ENCODE measurements at regions not wholly inside any gene's neighbourhood (a gene's known extent, or its start where the extent isn't known, plus 50 kb on each side); places are given as distances from the start of the nearest gene placed in this dataset.

- H3K9me3 Mint-ChIP-seq, result no peaks in the 10 kb centered on the region
- peak overlapping the region; percentile 20 for H3K4me3 Mint-ChIP-seq
- H3K4me1 Mint-ChIP-seq (ENCODE audit: low read depth), result peaks cover 15% of the 10 kb centered on the region
- peak; percentile 53 for DNase-seq (ENCODE audit: low spot score)
- no peaks in the 10 kb centered on the region for H3K36me3 Mint-ChIP-seq (ENCODE audit: low read depth)
- H3K27me3 Mint-ChIP-seq (ENCODE audit: low read depth), result peaks cover 9% of the 10 kb centered on the region
- peak overlapping the region; percentile 72 for H3K27ac Mint-ChIP-seq
Measured at GRCh38 chr5:34499001-34499734, 157.0 kb upstream of the RAI14 start.

- Mint-ChIP-seq H3K4me1 (ENCODE audit: low read depth) (peaks cover 12% of the 10 kb centered on the region), H3K4me3 (no peak overlapping the region), H3K9me3 (no peaks in the 10 kb centered on the region), H3K27me3 (ENCODE audit: low read depth) (peaks cover 12% of the 10 kb centered on the region), H3K36me3 (ENCODE audit: low read depth) (no peaks in the 10 kb centered on the region), H3K27ac (no peak overlapping the region)
- DNase-seq (ENCODE audit: low spot score), result no peak
Measured at GRCh38 chr5:34500236-34500847, 155.8 kb upstream of the RAI14 start.

GRCh38 chr5:34501016-34501415 is 155.1 kb upstream of the RAI14 start:
- H3K4me3 Mint-ChIP-seq, result no peak overlapping the region
- H3K4me1 Mint-ChIP-seq (ENCODE audit: low read depth), result peaks cover 12% of the 10 kb centered on the region
- no peak for DNase-seq (ENCODE audit: low spot score)
- no peaks in the 10 kb centered on the region for H3K36me3 Mint-ChIP-seq (ENCODE audit: low read depth)
- no peak overlapping the region for H3K27ac Mint-ChIP-seq
- H3K9me3 Mint-ChIP-seq, result no peaks in the 10 kb centered on the region
- peaks cover 16% of the 10 kb centered on the region for H3K27me3 Mint-ChIP-seq (ENCODE audit: low read depth)

- no peak for DNase-seq (ENCODE audit: low spot score)
- Mint-ChIP-seq H3K4me1 (ENCODE audit: low read depth) (peaks cover 12% of the 10 kb centered on the region), H3K36me3 (ENCODE audit: low read depth) (no peaks in the 10 kb centered on the region), H3K27me3 (ENCODE audit: low read depth) (peaks cover 21% of the 10 kb centered on the region), H3K27ac (no peak overlapping the region), H3K4me3 (no peak overlapping the region), H3K9me3 (no peaks in the 10 kb centered on the region)
Measured at GRCh38 chr5:34501840-34502239, 154.3 kb upstream of the RAI14 start.

- H3K4me3 Mint-ChIP-seq, result no peak overlapping the region
- H3K9me3 Mint-ChIP-seq, result no peaks in the 10 kb centered on the region
- no peaks in the 10 kb centered on the region for H3K36me3 Mint-ChIP-seq (ENCODE audit: low read depth)
- DNase-seq (ENCODE audit: low spot score), result no peak
- no peak overlapping the region for H3K27ac Mint-ChIP-seq
- peaks cover 12% of the 10 kb centered on the region for H3K4me1 Mint-ChIP-seq (ENCODE audit: low read depth)
- H3K27me3 Mint-ChIP-seq (ENCODE audit: low read depth), result peaks cover 21% of the 10 kb centered on the region
Measured at GRCh38 chr5:34502581-34502980, 153.5 kb upstream of the RAI14 start.

- no peaks in the 10 kb centered on the region for H3K9me3 Mint-ChIP-seq
- DNase-seq (ENCODE audit: low spot score), result no peak
- H3K4me3 Mint-ChIP-seq, result no peak overlapping the region
Measured at GRCh38 chr5:34503379-34504253, 152.5 kb upstream of the RAI14 start.

GRCh38 chr5:34504967-34505366 is 151.2 kb upstream of the RAI14 start:
- Mint-ChIP-seq H3K4me1 (ENCODE audit: low read depth) (peaks cover 1% of the 10 kb centered on the region), H3K27ac (no peak overlapping the region), H3K9me3 (no peaks in the 10 kb centered on the region), H3K27me3 (ENCODE audit: low read depth) (peaks cover 21% of the 10 kb centered on the region), H3K4me3 (no peak overlapping the region), H3K36me3 (ENCODE audit: low read depth) (no peaks in the 10 kb centered on the region)
- no peak for DNase-seq (ENCODE audit: low spot score)

More at GRCh38 chr5:34503379-34504253, 152.5 kb upstream of the RAI14 start:
- Mint-ChIP-seq H3K4me1 (ENCODE audit: low read depth) (peaks cover 9% of the 10 kb centered on the region), H3K27ac (no peak overlapping the region), H3K27me3 (ENCODE audit: low read depth) (peaks cover 21% of the 10 kb centered on the region), H3K36me3 (ENCODE audit: low read depth) (no peaks in the 10 kb centered on the region)

GRCh38 chr5:34505731-34506130 is 150.4 kb upstream of the RAI14 start:
- H3K36me3 Mint-ChIP-seq (ENCODE audit: low read depth), result no peaks in the 10 kb centered on the region
- no peak overlapping the region for H3K4me3 Mint-ChIP-seq
- peaks cover 1% of the 10 kb centered on the region for H3K4me1 Mint-ChIP-seq (ENCODE audit: low read depth)
- peaks cover 21% of the 10 kb centered on the region for H3K27me3 Mint-ChIP-seq (ENCODE audit: low read depth)
- H3K9me3 Mint-ChIP-seq, result no peaks in the 10 kb centered on the region
- H3K27ac Mint-ChIP-seq, result no peak overlapping the region
- DNase-seq (ENCODE audit: low spot score), result no peak

- H3K27me3 Mint-ChIP-seq (ENCODE audit: low read depth), result peaks cover 18% of the 10 kb centered on the region
- no peak for DNase-seq (ENCODE audit: low spot score)
- no peak overlapping the region for H3K27ac Mint-ChIP-seq
- H3K4me1 Mint-ChIP-seq (ENCODE audit: low read depth), result peaks cover 1% of the 10 kb centered on the region
- H3K36me3 Mint-ChIP-seq (ENCODE audit: low read depth), result no peaks in the 10 kb centered on the region
- no peak overlapping the region for H3K4me3 Mint-ChIP-seq
- no peaks in the 10 kb centered on the region for H3K9me3 Mint-ChIP-seq
Measured at GRCh38 chr5:34507933-34508332, 148.2 kb upstream of the RAI14 start.

- Mint-ChIP-seq H3K27ac (no peak overlapping the region), H3K4me3 (no peak overlapping the region), H3K4me1 (ENCODE audit: low read depth) (peaks cover 1% of the 10 kb centered on the region), H3K9me3 (no peaks in the 10 kb centered on the region), H3K36me3 (ENCODE audit: low read depth) (no peaks in the 10 kb centered on the region), H3K27me3 (ENCODE audit: low read depth) (peaks cover 12% of the 10 kb centered on the region)
- DNase-seq (ENCODE audit: low spot score), result no peak
Measured at GRCh38 chr5:34509392-34509791, 146.7 kb upstream of the RAI14 start.

- Mint-ChIP-seq H3K9me3 (no peaks in the 10 kb centered on the region), H3K27ac (no peak overlapping the region), H3K4me1 (ENCODE audit: low read depth) (peaks cover 1% of the 10 kb centered on the region), H3K27me3 (ENCODE audit: low read depth) (peaks cover 12% of the 10 kb centered on the region), H3K36me3 (ENCODE audit: low read depth) (no peaks in the 10 kb centered on the region), H3K4me3 (no peak overlapping the region)
- DNase-seq (ENCODE audit: low spot score), result no peak
Measured at GRCh38 chr5:34510002-34510401, 146.1 kb upstream of the RAI14 start.

GRCh38 chr5:34511063-34511462 is 145.1 kb upstream of the RAI14 start:
- Mint-ChIP-seq H3K4me3 (no peak overlapping the region), H3K9me3 (no peaks in the 10 kb centered on the region), H3K4me1 (ENCODE audit: low read depth) (peaks cover 1% of the 10 kb centered on the region), H3K27ac (no peak overlapping the region), H3K36me3 (ENCODE audit: low read depth) (no peaks in the 10 kb centered on the region), H3K27me3 (ENCODE audit: low read depth) (peaks cover 5% of the 10 kb centered on the region)
- no peak for DNase-seq (ENCODE audit: low spot score)

- H3K9me3 Mint-ChIP-seq, result no peaks in the 10 kb centered on the region
- peaks cover 1% of the 10 kb centered on the region for H3K27me3 Mint-ChIP-seq (ENCODE audit: low read depth)
- H3K4me1 Mint-ChIP-seq (ENCODE audit: low read depth), result peaks cover 1% of the 10 kb centered on the region
- no peak for DNase-seq (ENCODE audit: low spot score)
- no peaks in the 10 kb centered on the region for H3K36me3 Mint-ChIP-seq (ENCODE audit: low read depth)
- no peak overlapping the region for H3K4me3 Mint-ChIP-seq
- H3K27ac Mint-ChIP-seq, result no peak overlapping the region
Measured at GRCh38 chr5:34511481-34511880, 144.6 kb upstream of the RAI14 start.

- no peaks in the 10 kb centered on the region for H3K27me3 Mint-ChIP-seq (ENCODE audit: low read depth)
- H3K9me3 Mint-ChIP-seq, result no peaks in the 10 kb centered on the region
- H3K36me3 Mint-ChIP-seq (ENCODE audit: low read depth), result no peaks in the 10 kb centered on the region
- no peak for DNase-seq (ENCODE audit: low spot score)
- H3K27ac Mint-ChIP-seq, result no peak overlapping the region
- H3K4me3 Mint-ChIP-seq, result no peak overlapping the region
- H3K4me1 Mint-ChIP-seq (ENCODE audit: low read depth), result peaks cover 1% of the 10 kb centered on the region
Measured at GRCh38 chr5:34511915-34512314, 144.2 kb upstream of the RAI14 start.

All from T-helper 2 cell treated with Interferon-gamma antibody and Interleukin-4, amounts not matched to agents 5 μg/mL and 100 μg/mL, for 36 hours (primary cell).